ENCODE measurements at regions not wholly inside any gene's neighbourhood (a gene's known extent, or its start where the extent isn't known, plus 50 kb on each side); places are given as distances from the start of the nearest gene placed in this dataset.

DNA sequence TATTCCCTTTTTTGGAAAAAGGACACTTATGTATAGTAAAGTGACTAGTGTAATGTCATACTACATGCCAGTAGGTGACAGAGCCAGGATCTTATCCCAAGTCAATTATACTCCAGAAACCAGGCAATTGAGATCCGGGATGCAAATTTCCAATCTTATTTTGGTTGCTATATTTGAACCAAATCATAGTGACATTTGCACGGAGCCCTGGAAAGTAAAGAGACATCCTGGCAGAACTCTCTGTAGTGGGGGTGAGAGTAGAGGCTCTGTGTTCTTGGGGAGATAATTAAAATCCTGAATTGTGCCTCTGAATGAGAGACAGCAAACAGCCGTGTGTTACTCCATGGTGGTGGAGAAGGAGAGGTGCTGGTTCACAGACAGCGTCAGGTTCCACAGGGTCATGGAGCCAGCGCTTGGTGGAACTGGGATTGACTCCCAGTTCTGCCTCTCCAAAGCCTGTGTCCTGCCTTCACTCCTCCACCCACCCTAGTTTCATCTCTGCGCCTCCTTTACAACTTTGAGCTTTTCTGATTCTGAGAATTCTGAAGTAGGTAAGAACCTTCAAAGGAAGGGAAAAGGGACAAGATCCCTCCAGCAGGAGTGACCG, 432.3 kb downstream of the PTPRU start:
- TF ChIP-seq CTCF (IDR thresholded peaks at IDR 0.05) (no peak), POLR2A (IDR thresholded peaks at IDR 0.05) (no peak)

Measured in thyroid gland (tissue), 4 donors.